Heart left ventricle (tissue), 16 donors: ENCODE measurements at regions not wholly inside any gene's neighbourhood (a gene's known extent, or its start where the extent isn't known, plus 50 kb on each side); places are given as distances from the start of the nearest gene placed in this dataset.

Experiments
- ATAC-seq, 4 donors: fragments of 200-7000 bp; cut with Tn5 transposase; one replicate each; pipeline ENCODE4 v1.9.1; 2020 to 2022; ENCODE audit warnings: moderate library complexity in 4 of 4, mild to moderate bottlenecking in 3 of 4, moderate number of reproducible peaks in 1 of 4
- DNase-seq, 5 donors: peaks; one replicate each; pipeline ENCODE4 v3.0.0-alpha.2; 2020
- H3K27ac ChIP-seq, 12 donors: fragments of 200-600 bp; sonication (generic) in 4 of 12; one replicate each; pipeline versions ENCODE4 v1.5.0 to v1.8.0; 2016 to 2022; ENCODE audit warnings: mild to moderate bottlenecking in 2 of 12
- H3K27me3 ChIP-seq, 9 donors: fragments of 200-600 bp; sonication (generic) in 2 of 9; one replicate each; pipeline versions ENCODE4 v1.5.1 to v1.8.0; 2016 to 2022; ENCODE audit warnings: mild to moderate bottlenecking in 3 of 9
- H3K36me3 ChIP-seq, 9 donors: fragments of 200-600 bp; sonication (generic) in 2 of 9; one replicate each; pipeline versions ENCODE4 v1.5.0 to v1.8.0; 2018 to 2022; ENCODE audit warnings: mild to moderate bottlenecking in 2 of 9
- H3K4me1 ChIP-seq, 12 donors: fragments of 200-600 bp; sonication (generic) in 4 of 12; one replicate each; pipeline versions ENCODE4 v1.5.0 to v1.8.0; 2016 to 2022; ENCODE audit warnings: mild to moderate bottlenecking in 3 of 12
- H3K4me3 ChIP-seq, 12 donors: fragments of 200-600 bp; sonication (generic) in 4 of 12; one replicate each; pipeline versions ENCODE4 v1.5.0 to v1.8.0; 2017 to 2022; ENCODE audit warnings: mild to moderate bottlenecking in 9 of 12, moderate library complexity in 4 of 12
- H3K9me3 ChIP-seq, 12 donors: fragments of 200-600 bp; sonication (generic) in 4 of 12; one replicate each; pipeline versions ENCODE4 v1.5.0 to v1.8.0; 2016 to 2022; ENCODE audit warnings: mild to moderate bottlenecking in 1 of 12
- CTCF ChIP-seq, 12 donors: fragments of 200-600 bp; sonication (generic) in 4 of 12; IDR thresholded peaks; one replicate each; pipeline versions ENCODE4 v1.5.0 to v1.8.0; 2018 to 2022; ENCODE audit warnings: antibody characterized with exemption in 12 of 12, mild to moderate bottlenecking in 5 of 12
- POLR2A ChIP-seq, 2 donors: fragments of 450-650 bp; IDR thresholded peaks; one replicate each; pipeline ENCODE4 v1.6.1; 2017; ENCODE audit warnings: antibody characterized with exemption in 2 of 2, mild to moderate bottlenecking in 2 of 2, moderate library complexity in 2 of 2
- WGBS, 4 donors: extraction: QIAGEN DNeasy Blood & Tissue Kit in 2 of 4; methylation state at CpG; one replicate each; pipeline versions ENCODE4 v1.1.5 to v1.1.7; 2013 to 2018; 5-methylcytosine and 5-hydroxymethylcytosine counted together
- intact Hi-C, 10 donors: fragments of 100-400 bp; cut with DNase I; formaldehyde crosslinking; loops; one replicate each; pipeline versions ENCODE4 v1.11.1 to v1.14.2; 2022
- donor health status: ischemic (EF 13 %, LVEDD 7.1; RV severe dilation, severe dysfunction).
- donor health status: healthy with polysubstance abuse.
- donor health status: DM: no; HTN: yes; CAD: no.
- donor health status: DM: no; HTN: no; CAD: no.
- donor health status: ischemic (EF 25% LVEDD 6.9; RV normal size, moderate dysfunction).
- donor health status: ischemic (EF 25% LVEDD 5.7; RV mildly dilated, moderate dysfunction).
- donor health status: healthy.
- donor health status: DM: yes; HTN: yes; CAD: no.
- donor health status: ischemic (EF 35%, LVEDD 5.7; RV mildly dilated, moderate dysfunction).
- donor health status: nonischemic (EF 11% LVEDD 7.7; RV severe dilation, severe dysfunction).
- donor health status: DM: yes; HTN: yes; CAD: no.
- donor health status: PGD.
- donor health status: ischemic (EF 29% LVEDD 5.4; RV normal size, mild dysfunction).
- donor health status: nonischemic (EF 23%, LVEDD 6.1; RV moderate dilation, normal function).

- Histone ChIP-seq H3K27me3 (peaks cover 0 to 14% (median 0%) of the 10 kb centered on the region in 9 donors), H3K4me1 (peaks cover 0 to 4% (median 0%) of the 10 kb centered on the region in 12 donors), H3K9me3 (no peaks in the 10 kb centered on the region), H3K4me3 (no peak overlapping the region), H3K27ac (no peak overlapping the region), H3K36me3 (no peaks in the 10 kb centered on the region)
- intact Hi-C loops, result no loop called here
- ATAC-seq (peak in 3 of 4 donors; percentile 10 to 67 (median 26)), DNase-seq (peak in 1 of 5 donors; percentile 51)
- 66 to 80% (median 73%) methylated on average over 13 to 14 of the region's 14 CpGs for WGBS, 4 donors
- TF ChIP-seq CTCF (IDR thresholded peaks at IDR 0.05), result no peak
- TF ChIP-seq POLR2A (IDR thresholded peaks at IDR 0.05), result no peak
These were observed 113.4 kb downstream of the BCOR start for GRCh38 chrX:39984191-39984956.

DNA sequence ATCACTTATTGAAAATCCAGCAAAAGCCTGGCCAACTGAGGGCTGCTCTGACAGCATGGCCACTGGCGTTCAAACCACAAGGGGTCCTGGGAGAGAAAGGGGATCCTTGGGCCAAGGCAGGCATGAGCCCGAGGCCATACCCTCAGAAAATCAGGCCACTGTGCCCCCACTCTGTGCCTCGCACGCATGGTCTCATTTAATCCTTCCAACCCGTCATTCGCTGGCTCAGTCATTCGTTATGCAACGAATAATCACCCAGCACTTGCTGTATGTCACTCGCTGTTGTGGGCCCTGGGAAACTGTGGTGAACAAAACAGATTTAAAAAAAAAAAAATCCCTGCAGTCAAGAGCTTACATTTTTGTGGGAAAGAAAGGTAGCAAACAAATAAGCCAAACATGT, 112.7 kb downstream of the BCOR start:
- no peak overlapping the region for H3K27ac ChIP-seq
- H3K4me1 ChIP-seq, result peaks cover 0 to 4% (median 0%) of the 10 kb centered on the region in 12 donors
- no peak overlapping the region for H3K4me3 ChIP-seq
- no peaks in the 10 kb centered on the region for H3K36me3 ChIP-seq
- ATAC-seq, result no peak
- intact Hi-C loops, result no loop called here
- no peak for DNase-seq
- H3K9me3 ChIP-seq, result no peaks in the 10 kb centered on the region
- WGBS, 4 donors, result 76 to 98% (median 90%) methylated on average over 9 of the region's 9 CpGs
- TF ChIP-seq CTCF (IDR thresholded peaks at IDR 0.05), result no peak
- TF ChIP-seq POLR2A (IDR thresholded peaks at IDR 0.05), result no peak
- peaks cover 0 to 14% (median 0%) of the 10 kb centered on the region in 9 donors for H3K27me3 ChIP-seq

- no peaks in the 10 kb centered on the region for H3K36me3 ChIP-seq
- DNase-seq (no peak), ATAC-seq (peak; percentile 33 to 85 (median 55))
- 54 to 57% (median 57%) methylated on average over 4 of the region's 4 CpGs for WGBS, 4 donors
- H3K27ac ChIP-seq, result no peak overlapping the region
- peaks cover 0 to 4% (median 0%) of the 10 kb centered on the region in 12 donors for H3K4me1 ChIP-seq
- peaks cover 0 to 14% (median 0%) of the 10 kb centered on the region in 9 donors for H3K27me3 ChIP-seq
- no peak for TF ChIP-seq CTCF (IDR thresholded peaks at IDR 0.05)
- TF ChIP-seq POLR2A (IDR thresholded peaks at IDR 0.05), result no peak
- no peaks in the 10 kb centered on the region for H3K9me3 ChIP-seq
- no peak overlapping the region for H3K4me3 ChIP-seq
- intact Hi-C loops, result no loop called here
These were observed 112.2 kb downstream of the BCOR start for GRCh38 chrX:39985551-39985950.

DNA sequence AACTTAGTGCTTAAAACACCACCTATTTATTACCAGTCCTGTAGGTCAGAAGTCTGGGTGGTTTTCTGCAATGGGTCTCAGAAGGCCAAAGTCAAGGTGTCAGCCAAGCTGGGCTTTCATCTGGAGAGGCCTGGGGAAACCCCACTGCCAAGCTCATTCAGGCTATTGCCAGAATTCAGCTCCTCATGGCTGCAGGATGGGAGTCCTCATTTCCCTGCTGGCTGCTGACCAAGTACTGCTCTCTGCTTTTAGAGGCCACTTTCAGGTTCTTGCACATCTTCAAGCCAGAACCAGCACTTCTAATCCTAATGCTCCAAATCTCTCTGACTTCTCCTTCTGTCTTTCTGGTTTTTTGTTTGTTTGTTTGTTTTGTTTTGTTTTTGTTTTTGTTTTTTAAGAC, 109.3 kb downstream of the BCOR start:
- DNase-seq (no peak), ATAC-seq (no peak)
- TF ChIP-seq CTCF (IDR thresholded peaks at IDR 0.05), result no peak
- no peak for TF ChIP-seq POLR2A (IDR thresholded peaks at IDR 0.05)
- Histone ChIP-seq H3K4me3 (no peak overlapping the region), H3K27me3 (peaks cover 0 to 6% (median 0%) of the 10 kb centered on the region in 9 donors), H3K9me3 (no peaks in the 10 kb centered on the region), H3K4me1 (peaks cover 0 to 4% (median 0%) of the 10 kb centered on the region in 12 donors), H3K36me3 (no peaks in the 10 kb centered on the region), H3K27ac (no peak overlapping the region)
- intact Hi-C loops, result no loop called here
